HG03175 (cell line): ENCODE measurements at regions not wholly inside any gene's neighbourhood (a gene's known extent, or its start where the extent isn't known, plus 50 kb on each side); places are given as distances from the start of the nearest gene placed in this dataset.

Source experiments
- ATAC-seq: cut with Tn5 transposase; IDR thresholded peaks from one replicate; pipeline ENCODE4 v1.9.1; 2021; ENCODE audit warnings: mild to moderate bottlenecking, moderate library complexity; ENCODE audit not compliant: unreplicated experiment

DNA sequence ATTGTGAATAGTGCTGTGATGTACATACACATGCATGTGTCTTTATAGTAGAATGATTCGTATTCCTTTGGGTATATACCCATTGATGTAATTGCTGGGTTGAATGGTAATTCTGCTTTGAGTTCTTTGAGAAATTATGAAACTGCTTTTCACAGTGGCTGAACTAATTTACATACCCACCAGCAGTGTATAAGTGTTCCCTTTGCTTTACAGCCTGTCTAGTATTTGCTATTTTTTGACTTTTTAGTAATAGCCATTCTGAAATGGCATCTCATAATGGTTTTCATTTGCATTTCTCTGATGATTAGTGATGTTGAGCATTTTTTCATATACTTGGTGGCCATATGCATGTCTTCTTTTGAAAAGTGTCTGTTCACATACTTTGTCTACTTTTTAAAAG is 54.5 kb upstream of the FAM78B start:
- ATAC-seq = no peak

DNA sequence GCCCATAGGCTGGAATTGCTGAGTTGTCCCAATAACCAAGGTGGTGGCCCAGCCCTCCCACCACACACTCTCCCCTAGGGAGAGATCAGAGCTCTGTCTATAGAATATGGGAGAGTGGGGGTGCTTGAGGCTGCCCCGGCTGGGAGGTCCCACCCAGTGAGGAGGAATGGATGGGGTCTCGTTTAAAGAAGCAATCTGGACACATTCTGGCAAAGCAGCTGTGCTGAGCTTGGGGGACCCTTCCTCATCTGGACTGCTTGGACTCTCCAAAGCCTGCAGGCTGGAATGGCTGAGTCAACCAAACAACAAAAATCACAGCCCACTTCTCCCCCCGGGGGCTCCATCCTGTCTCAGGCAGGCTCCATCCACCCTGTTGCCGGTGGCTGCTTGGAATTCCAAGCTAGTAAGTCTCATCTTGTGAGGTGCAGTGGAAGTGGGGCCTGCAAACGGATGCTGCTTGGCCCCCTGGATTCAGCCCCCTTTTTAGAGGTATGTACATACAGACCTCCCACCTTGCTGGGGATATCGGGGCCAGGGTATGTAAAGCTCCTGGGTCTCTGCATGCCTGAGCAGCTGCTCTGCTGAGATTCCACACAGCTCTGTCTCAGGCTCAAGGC is 67.1 kb upstream of the FAM78B start:
- no peak for ATAC-seq

DNA sequence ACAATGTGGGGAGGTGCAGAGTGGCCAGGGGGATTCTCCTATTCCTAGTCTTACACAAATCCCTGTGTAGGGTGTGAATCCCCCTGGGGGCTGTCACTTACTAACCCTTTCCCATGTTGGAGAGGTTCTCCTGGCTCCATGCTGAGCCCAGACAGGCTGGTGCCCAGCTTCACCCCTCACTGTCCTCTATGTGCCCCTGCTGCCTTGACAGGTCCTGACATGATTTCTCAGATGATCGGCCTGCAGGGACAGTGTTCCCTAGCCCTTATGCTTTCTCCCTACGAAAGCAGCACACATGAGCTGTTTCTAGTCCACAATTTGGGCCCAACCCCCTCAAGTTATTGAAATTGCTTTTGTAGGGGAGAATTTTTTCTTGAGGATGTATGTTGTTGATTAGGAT is 68.9 kb upstream of the FAM78B start:
- ATAC-seq = no peak

GRCh38 chr1:166237675-166238074 is 70.9 kb upstream of the FAM78B start:
- ATAC-seq = no peak

- no peak for ATAC-seq
These were observed 86.4 kb upstream of the FAM78B start for GRCh38 chr1:166253076-166253779.

- ATAC-seq = no peak
These were observed 91.2 kb upstream of the FAM78B start for GRCh38 chr1:166258017-166258416.

DNA sequence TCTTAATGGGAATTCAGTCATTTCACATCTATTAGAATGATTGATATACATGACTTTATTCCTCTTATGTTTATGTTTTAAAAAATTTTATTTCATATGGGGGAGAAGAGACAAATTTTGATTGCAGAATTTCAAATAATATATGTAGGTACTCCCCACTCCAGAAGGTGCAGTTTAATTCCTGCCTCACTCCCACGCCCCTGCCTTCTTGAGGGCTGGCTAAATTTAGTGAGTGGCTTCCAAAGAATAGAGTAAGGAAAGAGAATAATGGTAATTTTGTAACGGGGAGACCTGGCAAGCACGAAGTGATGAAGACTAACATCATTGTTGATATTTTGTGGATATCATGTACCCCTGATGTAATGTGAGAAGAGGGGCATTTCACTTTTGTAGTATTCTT is 94.7 kb upstream of the FAM78B start:
- no peak for ATAC-seq

- ATAC-seq = no peak
These were observed 103.8 kb upstream of the FAM78B start for GRCh38 chr1:166270476-166271150.

- no peak for ATAC-seq
These were observed 104.3 kb upstream of the FAM78B start for GRCh38 chr1:166271151-166271538.

DNA sequence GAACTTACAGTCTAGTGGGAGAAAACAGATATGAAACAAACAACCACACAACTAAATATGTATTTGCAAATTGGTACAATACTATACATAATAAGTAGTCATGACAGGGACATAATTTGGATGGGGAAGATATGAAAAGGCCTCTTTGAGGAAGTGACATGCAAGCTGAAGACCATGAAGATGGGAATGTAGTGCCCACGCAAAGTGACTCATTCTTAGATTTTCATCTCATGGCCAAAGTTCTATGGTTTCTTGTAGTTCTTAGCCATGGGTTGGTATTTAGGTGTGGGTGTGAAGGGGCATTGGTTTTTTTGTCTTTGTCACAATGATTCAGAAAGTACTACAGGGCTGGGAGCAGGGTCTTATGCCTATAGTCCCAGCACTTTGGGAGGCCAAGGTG is 105.4 kb upstream of the FAM78B start:
- no peak for ATAC-seq

GRCh38 chr1:166272851-166273250 is 106.0 kb upstream of the FAM78B start:
- ATAC-seq = no peak

- no peak for ATAC-seq
These were observed 106.8 kb upstream of the FAM78B start for GRCh38 chr1:166273618-166274017.

DNA sequence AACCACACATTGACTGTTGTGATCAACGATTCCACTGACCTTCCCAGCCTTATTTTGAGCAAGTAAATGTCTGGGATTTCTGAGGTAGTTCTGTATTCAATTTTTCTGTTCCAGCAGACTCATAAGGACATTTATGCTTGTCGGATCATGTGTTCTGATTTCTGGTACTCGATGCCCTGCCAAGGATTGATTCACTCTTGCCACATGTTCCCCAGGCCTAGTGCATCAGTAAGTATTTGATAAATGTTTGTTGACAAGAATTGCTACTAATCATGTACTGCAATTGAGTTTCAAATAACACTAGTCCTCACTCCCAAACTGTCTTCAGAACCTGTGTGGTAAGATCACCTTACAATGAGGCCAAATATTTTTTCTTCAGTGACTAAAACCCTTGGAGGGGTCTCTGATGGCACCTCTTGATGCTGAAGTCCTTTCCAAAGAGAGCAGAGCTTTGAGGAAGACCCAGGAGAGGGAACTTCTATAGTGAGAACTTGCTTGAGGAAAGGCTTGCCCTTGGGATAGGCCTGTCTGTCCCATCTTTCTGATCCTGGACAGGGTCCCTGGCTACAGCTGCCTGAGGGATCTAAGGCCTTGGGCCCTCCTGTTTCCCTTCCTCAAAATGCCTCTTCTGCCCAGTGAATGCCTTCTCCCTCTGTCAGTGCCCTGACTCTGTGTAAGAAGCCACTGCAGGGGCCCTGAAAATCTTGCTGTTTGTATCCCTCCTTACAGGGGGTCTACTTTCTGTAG is 115.8 kb upstream of the FAM78B start:
- ATAC-seq = no peak

GRCh38 chr1:166283190-166283589 is 116.4 kb upstream of the FAM78B start:
- ATAC-seq = no peak

GRCh38 chr1:166283600-166283999 is 116.8 kb upstream of the FAM78B start:
- no peak for ATAC-seq

GRCh38 chr1:166289309-166290050 is 122.7 kb upstream of the FAM78B start:
- ATAC-seq = no peak

- ATAC-seq = no peak
These were observed 128.9 kb upstream of the FAM78B start for GRCh38 chr1:166295656-166296055.

DNA sequence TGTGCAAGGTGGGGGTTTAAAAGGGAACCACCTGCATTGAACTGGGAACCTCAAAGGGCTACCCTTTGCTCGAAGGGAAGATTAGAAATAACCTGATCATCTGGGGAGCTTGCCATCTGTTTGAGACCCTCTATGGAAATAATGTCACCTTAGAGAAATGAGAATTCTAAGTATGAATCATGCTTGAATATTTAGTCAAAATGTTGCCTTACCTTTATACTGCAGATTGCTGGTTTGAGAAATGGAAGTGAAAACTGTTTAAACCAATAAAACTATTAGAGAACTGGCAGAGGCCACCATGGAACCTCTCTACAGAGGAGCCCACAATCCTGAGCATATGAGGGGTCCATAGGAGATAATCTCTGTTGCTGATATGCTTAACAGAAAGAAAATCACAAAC is 131.2 kb upstream of the FAM78B start:
- ATAC-seq = no peak

- no peak for ATAC-seq
These were observed 134.0 kb upstream of the FAM78B start for GRCh38 chr1:166300767-166301166.

- ATAC-seq = no peak
These were observed 136.4 kb upstream of the FAM78B start for GRCh38 chr1:166302989-166303758.
